Kidney capillary endothelial cell (primary cell): ENCODE measurements at regions not wholly inside any gene's neighbourhood (a gene's known extent, or its start where the extent isn't known, plus 50 kb on each side); places are given as distances from the start of the nearest gene placed in this dataset.
A peak's percentile ranks its signal among the peaks of the same experiment; 100 is the strongest.

Experiments used
- DNase-seq: peaks from one replicate; pipeline ENCODE4 v3.0.0-alpha.2; 2018; ENCODE audit warnings: low spot score

- peak; percentile 34 for DNase-seq
These were observed 91.6 kb downstream of the TMX3 start for GRCh38 chr18:68623342-68623741.

- no peak for DNase-seq
These were observed 103.6 kb downstream of the TMX3 start for GRCh38 chr18:68611311-68611710.

- no peak for DNase-seq
These were observed 105.9 kb downstream of the TMX3 start for GRCh38 chr18:68608851-68609490.

GRCh38 chr18:68607852-68608251 is 107.1 kb downstream of the TMX3 start:
- DNase-seq: no peak

- DNase-seq: no peak
These were observed 110.7 kb downstream of the TMX3 start for GRCh38 chr18:68604256-68604655.

DNA sequence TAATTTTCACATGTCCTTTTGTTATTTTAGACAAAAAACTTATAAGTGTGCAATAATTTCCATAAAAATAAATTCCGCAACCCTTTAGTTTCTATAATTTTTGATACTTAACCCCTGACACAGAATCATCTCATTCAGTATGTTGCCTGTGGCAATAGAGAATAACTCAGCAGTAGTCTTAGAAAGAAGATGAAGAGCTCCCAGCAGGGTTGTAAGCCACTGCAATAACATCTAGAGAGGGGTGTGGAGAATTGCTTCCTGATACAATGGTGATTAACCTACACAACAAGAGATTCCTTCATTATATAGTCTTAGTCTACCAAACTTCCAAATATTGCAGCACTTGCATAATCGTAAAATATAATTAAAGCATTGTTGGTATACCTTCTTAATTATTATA is 118.9 kb downstream of the TMX3 start:
- DNase-seq: no peak

DNA sequence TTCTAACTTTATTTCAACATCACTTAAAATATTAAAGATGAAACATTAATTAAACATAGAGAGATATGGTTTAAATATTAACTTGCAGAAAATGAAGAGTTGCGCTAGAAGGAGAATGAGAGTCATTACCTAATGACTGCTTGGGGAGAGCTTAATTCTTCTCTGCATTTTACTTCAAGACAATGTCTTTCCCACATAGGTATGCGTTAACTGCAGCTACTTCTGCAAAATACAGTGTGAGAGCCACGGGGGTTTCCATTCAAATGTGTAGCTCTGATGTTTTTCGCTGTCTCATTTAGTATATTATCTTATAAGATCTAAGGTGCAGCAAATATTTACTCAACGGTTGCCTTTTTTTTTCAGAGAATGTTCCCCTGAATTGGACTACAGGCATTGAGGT is 126.7 kb downstream of the TMX3 start:
- DNase-seq: no peak

DNA sequence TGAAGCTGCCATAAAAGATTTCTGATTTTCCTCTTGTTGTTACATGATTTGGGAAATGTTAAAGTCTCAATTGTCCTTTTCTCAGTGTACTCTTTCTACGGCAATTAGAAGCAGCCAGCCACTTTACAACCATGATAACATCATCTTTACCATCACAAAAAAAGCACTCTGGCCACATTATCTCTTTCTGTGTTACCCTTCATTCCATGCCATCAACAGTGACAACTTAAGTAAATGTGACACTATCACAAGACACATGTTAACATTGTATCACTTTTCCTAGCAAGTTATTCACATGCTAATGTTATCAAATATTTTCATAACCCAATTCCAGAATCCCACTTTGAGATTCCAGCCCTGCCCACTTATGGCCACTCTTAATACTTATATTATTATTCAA is 131.2 kb downstream of the TMX3 start:
- no peak for DNase-seq

DNA sequence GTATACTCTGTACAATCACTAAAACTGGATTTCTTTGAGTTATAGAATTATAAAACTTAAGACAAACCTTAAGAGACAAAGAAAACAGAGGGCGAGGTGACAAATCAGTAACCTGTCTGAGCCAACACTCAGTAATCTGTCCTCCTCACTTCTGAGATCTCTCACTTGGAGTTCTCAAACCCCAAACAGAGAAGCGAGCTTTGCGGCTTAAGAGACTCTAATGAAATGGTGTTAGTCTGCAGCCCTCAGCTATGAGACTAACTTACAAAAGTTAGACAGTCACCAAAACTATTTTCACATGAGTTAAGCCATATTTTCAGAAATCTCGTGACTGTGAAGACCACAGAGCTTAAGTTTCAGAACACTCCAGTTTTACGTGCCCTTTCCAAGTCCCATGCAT is 140.6 kb downstream of the TMX3 start:
- DNase-seq: no peak

DNA sequence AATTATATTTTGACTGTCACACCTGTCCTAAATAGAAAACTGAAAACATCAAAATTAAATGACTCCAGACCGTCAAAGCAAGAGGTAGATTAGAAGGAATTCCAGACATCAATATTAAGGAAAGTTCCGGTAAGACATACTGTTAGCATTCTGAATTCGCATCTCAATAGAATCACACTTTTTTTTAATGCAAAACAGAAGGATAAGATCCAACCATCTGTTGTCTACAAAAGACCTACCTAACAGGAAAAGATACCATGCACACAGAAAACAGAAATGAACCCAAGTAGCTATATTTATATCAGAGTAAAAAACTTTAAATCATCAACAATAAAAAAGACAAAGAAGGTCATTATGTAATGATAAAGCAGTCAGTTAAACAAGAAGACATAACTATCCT is 145.0 kb downstream of the TMX3 start:
- no peak for DNase-seq

GRCh38 chr18:68568364-68569155 is 146.3 kb downstream of the TMX3 start:
- no peak for DNase-seq

GRCh38 chr18:68566991-68567390 is 147.9 kb downstream of the TMX3 start:
- no peak for DNase-seq

- DNase-seq: no peak
These were observed 149.9 kb downstream of the TMX3 start for GRCh38 chr18:68564961-68565360.

- DNase-seq: no peak
These were observed 150.6 kb downstream of the TMX3 start for GRCh38 chr18:68564351-68564750.

GRCh38 chr18:68560128-68560527 is 154.8 kb downstream of the TMX3 start:
- no peak for DNase-seq

DNA sequence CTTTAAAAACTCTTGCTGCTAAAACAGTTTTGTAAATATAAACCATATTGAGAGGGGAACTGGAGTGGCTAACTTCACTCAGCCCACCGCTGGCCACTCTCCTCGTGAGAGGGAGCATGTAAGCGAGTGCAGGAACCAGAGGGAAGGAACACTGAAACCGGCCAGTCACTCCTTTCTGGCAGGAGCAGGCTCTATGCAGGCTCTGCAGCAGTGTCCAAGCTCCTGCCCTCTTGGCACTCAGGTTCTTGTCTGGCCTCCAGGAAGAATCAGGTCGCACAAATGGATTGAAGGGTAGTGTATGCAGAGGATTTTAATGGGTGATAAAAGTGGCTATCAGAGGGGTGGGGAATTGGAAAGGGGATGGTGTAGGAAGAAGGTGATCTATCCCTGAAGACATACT is 157.7 kb downstream of the TMX3 start:
- DNase-seq: no peak

DNA sequence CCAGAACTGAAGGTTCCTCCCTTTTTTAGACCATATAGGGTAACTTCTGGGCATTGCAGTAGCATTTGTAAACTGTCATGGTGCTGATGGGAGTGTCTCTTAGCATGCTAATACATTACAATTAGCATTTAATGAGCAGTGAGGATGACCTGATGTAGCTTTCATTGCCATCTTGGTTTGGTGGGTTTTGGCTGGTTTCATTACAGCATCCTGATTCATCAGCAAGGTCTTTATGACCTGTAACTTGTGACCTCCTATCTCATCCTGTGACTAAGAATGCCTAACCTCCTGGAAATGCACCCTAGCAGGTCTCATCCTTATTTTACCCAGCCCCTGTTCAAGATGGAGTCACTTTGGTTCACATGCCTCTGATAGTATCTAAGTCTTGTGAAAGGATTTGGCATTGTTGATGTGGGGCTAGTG is 159.0 kb downstream of the TMX3 start:
- DNase-seq: no peak

DNA sequence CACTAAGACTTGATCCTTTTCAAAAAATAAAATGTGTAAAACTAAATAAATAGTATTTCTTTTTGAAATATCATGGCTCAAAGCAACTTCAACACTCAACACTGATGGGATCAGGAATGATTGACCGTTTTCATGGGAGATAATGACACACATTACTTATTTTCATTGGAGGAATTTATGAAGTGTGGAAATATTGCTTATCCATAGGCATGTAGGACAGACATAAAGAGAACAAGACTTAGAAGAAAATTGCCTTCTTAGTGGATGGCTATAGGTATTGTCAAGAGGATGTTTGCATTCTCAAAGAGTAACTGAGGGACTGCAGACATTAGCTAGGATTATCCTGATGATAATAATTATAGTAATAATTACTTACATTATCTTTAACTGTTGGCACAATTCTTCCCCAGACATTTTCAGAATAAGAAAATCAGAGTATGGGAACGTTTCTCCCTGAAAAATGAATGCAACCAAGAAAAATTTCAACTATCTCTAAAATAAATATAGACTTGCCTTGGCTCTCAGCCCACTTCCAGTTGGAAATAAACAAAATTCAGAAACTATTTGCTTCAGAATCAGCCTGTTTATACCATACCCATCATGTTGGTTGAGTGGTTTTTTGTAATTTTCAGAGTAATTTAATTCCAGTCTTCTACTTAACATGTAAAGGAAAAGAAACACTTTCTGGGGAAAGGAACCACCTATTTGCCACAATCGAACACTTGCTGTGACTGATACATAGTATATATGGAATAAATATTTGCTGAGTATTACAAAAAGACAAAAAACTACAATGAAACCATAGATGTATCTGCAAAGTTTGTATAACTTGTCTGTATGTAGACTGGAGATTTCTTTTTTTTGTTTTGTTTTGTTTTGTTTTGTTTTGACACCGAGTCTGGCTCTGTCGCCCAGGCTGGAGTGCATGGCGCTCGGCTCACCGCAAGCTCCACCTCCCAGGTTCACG is 165.7 kb downstream of the TMX3 start:
- no peak for DNase-seq

DNA sequence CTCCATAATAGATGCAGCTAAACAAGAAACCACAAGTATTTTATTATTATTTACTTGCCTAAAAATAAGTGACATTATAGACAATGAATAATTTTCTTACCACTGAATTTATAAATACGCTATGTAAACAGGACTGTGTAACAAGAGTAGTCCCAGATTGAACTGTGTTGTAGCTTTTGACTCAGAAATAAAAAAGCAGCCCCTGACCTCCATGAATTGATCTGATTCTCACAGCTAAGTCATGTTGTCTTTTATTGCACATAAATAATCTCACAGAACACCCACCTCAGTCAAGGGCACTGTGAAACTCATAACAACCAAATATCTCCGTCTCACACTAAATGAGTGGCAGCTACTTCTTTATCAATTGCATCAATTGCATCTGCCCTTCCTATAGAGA is 171.6 kb downstream of the TMX3 start:
- DNase-seq: no peak

DNA sequence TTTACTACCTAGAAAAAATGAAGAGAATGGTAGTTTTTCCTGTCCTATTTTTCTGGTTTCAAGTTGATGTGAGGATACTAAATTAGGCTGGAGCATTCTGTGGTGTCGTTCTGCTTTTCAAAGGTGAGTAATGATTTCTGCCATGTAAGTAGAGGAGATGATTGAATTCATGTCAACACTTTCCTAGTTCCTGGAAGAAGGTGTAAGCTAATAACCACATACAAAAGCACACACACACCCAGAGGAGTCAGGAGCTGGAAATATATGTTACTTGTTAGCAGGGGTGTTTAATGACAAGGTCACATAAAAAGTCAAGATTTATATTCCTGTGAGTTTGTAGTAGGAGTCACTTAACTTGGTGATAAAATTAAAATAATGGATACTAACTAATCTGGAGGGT is 172.1 kb downstream of the TMX3 start:
- no peak for DNase-seq

GRCh38 chr18:68533641-68534040 is 181.3 kb downstream of the TMX3 start:
- DNase-seq: no peak

- DNase-seq: no peak
These were observed 182.5 kb downstream of the TMX3 start for GRCh38 chr18:68532328-68532885.
